Esophagus mucosa (tissue), 1 donor: ENCODE measurements at regions not wholly inside any gene's neighbourhood (a gene's known extent, or its start where the extent isn't known, plus 50 kb on each side); places are given as distances from the start of the nearest gene placed in this dataset.

Experiments used
- ATAC-seq: fragments of 200-7000 bp; cut with Tn5 transposase; one replicate; pipeline ENCODE4 v1.9.1; 2020
- donor health status: DM: yes; HTN: yes; CAD: no.

DNA sequence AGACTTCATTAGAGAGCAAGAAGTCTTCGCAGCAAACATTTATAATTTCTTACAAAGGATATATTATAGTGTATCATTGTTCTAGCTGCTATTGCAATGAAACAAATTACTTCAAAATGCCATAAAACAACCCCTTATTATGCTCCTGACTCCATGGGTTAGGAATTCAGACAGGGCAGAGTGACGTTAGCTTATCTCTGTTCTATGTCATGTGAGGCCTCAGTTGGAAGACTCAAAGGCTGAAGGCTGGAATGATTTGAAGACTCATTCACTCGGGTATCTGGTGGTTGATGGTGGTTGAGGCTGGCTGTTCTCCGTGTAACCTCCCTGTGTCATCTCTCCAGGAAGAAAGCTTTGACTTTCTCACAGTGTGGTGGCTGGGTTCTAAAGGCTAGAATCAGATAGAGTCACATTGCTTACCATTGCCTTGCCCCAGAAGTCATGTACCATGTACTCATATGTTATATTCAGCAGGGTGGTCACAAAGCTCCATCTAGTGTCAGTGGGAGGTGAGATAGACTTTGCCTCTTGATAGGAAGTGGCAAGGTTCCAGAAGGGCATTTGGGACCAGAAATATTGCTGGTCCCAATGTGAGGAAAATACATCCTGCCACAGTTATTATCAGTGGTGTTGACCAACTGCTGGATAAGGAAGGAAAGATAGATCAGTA, 226.9 kb downstream of the TMEM38B start:
- no peak for ATAC-seq

DNA sequence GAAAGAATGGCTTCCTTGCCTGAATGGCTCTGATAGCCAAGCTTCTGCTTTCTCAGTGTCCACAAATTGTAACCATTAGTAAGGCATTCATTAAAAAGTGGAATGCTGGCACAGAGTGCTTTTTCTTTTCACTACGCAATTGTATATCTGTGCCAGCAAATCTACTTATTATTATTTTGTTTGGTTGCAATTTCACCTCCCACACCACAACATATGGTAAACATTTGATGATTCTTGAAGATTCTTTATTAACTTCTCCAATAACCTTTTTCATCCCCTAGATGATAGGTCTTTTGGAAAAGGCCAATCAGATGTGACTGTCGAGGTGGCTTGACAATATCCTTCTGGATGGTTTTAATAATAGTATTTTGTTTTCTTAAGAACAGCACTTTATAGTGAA, 234.1 kb downstream of the TMEM38B start:
- ATAC-seq: no peak

GRCh38 chr9:105930011-105930627, 235.8 kb downstream of the TMEM38B start:
- no peak for ATAC-seq

DNA sequence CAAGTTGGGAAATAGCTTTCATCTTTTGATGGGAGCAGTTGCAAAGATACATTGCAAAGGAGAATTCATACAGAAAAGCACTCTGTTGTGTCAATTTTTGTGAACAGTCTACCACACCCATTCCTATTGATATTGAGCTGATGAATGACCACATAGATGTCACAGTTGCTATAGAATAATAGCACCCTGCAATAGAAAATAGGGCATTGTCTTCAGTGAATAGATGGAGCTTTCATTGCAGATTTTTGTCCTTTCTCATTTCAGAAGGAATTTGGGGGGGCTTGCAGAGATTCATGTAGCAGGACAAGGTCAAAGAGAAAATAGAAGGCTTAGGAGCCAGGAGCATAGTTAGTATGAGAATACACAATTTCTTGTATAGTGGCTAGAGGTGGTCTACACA, 237.9 kb downstream of the TMEM38B start:
- no peak for ATAC-seq

- no peak for ATAC-seq
These were observed 256.1 kb downstream of the TMEM38B start for GRCh38 chr9:105950448-105950847.

DNA sequence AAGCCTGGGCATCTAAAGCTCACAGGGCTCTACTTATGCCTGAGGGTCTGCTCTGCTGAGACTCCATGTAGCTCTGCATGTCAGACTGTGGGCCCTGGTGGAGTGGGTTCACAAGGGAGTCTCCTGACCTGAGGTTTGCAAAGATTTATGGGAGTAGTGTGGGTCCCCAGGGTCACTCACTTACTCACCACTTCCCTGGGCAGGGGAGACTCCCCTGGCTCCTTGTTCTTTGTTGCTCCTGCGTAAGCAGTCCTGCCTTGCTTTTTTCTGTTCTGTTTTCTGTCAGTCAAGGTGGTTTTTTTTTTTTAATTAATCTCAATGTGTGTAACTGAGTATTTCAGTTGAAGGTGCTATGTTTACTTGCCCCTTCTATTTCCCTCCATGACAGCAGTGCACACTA, 256.6 kb downstream of the TMEM38B start:
- no peak for ATAC-seq

DNA sequence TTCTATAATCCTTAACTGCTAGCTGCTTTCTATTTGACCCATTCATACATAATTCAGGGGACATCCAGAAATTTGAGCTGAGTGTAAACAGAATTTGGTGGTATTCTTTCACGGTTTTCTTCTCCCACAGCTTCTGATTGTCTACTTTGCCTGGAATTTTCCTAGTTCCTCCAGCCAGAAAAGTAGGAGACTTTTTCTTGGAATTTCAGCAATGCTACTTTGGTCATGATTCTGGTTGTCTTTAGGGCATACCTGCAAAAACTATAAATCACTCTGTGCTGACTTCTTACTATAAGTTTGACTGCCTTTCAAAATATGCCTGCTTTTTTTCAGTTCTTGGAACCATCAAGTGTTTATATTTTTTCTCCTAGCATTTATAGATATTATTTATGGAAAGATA, 260.2 kb downstream of the TMEM38B start:
- no peak for ATAC-seq

DNA sequence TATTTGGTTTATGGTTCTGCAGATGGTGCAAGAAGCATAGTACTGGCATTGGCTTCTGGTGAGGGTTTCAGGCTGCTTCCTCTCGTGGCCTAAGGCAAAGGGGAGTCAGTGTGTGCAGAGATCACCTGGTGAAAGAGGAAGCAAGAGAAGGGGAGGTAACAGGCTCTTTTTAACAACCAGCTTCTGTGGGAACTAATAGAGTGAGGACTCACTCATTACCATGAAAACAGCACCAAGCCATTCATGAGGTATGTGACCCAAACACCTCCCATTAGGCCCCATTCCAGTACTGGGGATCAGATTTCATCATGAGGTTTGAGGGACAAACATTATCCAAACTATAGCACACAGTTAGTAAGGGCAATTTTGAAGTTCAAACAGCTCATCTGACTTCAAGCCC, 263.5 kb downstream of the TMEM38B start:
- ATAC-seq: no peak

- ATAC-seq: no peak
These were observed 264.2 kb downstream of the TMEM38B start for GRCh38 chr9:105958587-105958986.

DNA sequence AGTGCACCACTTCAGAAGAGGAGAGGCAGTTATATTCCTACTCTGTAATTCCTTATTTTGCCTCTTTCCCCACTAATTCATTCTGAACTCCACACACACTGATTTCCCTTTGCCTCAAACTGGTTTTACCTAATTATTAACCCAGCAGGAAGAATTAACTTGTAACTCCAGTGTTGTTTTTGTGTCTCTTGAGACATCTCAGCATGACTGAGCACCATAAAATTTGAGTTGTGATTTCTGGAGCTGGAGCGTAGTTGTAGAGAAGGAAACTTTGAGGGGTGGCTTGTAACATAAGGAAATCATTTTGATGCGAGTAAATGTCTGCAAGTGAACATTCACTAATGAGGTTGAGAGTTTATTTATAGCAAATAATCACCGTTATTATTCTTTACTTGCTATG, 265.2 kb downstream of the TMEM38B start:
- no peak for ATAC-seq

DNA sequence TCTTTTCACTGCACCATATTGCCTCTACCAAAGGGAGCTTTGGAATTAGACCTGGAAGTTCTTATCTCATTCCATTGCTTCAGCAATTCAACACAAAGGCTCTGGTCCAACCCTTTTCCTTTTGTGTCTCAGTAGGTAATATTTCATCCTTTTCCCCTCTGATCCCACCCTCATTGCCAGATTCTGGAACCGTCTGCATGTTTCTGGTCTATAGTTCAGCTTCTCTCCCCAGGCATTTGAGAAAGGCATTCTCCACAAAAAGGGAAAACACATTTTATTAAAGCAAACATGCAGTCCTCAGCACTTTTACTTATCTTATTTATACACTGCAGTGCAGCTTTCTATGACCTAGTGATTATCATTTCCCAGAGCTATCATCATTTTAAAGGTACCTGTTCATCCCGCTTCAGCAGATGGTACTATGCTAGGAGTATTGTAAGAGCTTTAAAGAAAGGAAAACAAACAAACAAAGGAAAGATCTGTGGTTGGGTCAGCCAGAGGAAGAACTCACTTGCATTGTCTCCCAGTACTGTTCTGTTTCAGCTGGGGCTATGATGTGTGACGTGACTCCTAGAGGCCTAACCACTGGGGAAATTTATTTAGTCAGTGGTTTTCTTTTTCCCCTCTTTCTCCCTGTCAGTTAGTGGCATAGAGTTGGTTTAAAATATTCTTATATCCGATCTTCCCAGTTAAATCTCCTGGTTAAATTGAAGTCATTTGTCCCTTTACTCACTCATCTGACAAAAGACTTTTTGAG, 269.2 kb downstream of the TMEM38B start:
- ATAC-seq: no peak

DNA sequence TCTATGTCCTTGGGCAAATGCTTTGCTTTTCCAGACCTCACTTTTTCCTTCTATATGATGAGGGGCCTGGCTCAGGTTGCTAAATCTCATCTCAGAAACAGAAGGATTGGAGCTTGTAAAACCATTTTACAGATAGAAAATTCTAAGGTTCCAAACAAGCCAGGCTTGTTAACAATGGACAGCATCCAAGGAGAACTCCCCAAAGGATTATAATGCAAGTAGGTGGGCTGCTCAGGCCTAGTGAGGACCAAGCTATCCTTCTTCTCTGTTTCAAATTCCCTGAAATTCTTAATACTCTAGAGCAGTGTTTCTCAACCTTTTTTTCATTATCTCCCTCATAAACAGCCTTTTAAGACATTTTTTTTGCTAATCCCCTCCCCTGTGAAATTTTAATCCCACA, 269.8 kb downstream of the TMEM38B start:
- no peak for ATAC-seq

DNA sequence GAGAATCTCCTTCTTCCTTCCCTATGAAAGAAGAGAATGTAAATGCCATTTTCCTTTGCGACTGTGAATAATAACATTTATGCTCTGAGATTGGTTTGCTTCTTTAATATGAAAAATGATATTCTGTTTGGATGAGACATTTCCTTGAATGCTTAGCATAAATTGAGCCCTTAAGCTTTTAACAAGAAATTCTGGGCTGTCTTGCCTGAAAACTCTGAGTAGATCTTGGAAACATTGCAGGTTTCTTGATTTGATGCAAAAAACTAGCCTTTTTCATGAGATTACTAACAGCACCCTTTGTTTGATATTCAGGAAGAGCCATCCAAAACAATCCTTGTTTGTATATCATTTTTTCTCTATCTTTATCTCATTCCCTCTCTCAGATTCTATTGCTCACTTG, 272.5 kb downstream of the TMEM38B start:
- no peak for ATAC-seq

DNA sequence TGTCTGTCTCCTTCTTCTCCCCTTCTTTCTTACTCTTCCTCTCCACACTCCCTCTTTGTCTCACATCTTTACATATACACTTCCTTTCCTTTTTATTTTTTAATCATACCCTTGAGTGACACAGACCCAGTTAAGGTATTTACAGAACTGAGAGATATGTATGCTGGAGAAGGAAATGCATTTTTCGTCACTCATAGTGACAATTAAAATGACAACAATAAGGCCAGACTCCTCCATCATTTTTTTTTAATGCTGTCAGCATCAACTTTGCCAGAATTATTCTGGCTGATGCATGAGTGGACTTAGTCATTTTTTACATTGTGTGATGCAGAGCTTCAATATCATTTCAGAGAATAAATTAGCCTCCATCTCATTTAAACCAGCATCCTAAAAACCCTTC, 272.9 kb downstream of the TMEM38B start:
- no peak for ATAC-seq

DNA sequence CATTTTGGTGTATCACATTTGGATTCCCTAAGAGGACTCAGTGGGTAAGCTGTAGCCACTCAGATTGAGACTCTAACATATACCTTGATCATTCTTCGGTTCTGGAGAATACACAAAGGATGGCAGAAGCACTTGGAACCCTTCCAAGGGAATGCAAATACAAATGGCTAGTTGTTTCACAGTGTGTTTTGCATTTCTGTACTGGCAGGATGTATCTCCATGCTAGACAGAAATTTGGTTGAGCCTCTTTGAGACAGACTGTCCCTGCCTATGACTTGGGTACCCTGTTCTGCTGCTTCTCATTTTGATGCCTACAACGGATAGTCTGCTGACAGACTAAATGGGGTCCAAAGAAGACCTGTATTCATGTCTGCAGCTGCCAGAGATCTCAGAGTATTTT, 273.5 kb downstream of the TMEM38B start:
- ATAC-seq: no peak

DNA sequence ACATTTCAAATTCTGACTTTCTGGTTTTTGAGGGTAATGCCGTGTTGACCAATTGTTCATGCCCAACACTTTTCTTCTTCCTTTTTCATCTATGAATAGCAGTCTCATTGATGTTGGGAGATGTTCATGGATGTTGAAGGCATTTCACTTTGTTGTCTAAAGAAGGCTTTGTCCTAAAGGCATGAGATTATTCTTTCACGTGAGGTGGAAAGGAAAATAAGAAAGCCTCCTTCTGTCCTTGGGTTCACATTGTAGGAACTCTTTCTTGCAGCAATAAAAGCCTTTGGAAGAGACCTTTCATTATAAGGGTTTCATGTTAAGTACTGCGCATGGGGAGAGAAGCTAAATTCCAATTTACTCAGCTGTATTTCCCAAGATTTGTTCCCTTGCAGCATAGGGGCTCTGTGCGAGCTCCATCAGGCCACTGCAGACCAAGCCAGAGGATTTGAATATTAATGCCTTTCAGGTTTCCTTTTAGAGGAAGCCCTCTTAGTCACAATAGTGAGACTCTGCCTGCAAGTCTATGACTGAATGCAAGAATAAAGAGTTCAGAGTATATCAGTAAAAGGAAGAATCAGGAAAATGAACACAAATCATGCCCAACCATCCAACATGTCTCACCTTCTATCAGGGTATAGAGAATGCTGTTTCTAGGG, 274.6 kb downstream of the TMEM38B start:
- ATAC-seq: no peak

GRCh38 chr9:105969636-105970035, 275.3 kb downstream of the TMEM38B start:
- ATAC-seq: no peak

GRCh38 chr9:105971986-105972385, 277.6 kb downstream of the TMEM38B start:
- ATAC-seq: no peak

DNA sequence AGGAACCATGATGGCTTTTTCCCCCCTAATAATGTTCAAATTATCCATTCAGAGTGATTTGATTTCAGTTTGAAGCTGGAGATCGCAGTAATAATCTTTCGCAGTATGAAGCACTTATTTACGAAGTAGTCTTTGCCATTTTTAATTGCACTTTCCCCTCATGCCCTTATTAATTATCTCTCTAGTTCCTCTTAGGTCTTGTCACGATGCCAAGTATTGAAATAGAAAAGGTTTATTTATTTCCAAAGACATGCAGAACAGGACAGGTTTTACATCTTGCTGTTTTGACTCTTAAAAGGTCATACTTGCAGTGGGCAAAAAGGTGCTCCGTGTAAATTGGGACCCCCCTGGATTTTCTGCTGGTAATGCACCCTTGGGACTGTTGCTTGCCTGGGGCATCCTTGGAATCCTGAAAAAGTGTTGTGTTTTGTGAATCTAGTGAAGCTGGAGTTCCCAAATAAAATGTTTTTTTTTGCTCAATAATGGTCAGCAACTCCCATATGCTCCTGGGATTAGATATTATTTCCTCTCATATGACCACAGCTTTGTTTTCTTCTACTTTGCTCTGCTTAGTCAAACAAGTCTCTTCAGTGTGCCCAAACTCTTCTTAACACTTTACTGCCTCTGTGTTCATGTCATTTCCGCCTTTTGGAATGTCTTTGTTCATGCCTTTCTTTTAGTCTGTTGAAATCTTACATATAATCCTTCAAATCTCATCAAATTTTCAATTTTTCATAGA, 278.3 kb downstream of the TMEM38B start:
- ATAC-seq: no peak

- ATAC-seq: no peak
These were observed 279.6 kb downstream of the TMEM38B start for GRCh38 chr9:105973951-105974351.

DNA sequence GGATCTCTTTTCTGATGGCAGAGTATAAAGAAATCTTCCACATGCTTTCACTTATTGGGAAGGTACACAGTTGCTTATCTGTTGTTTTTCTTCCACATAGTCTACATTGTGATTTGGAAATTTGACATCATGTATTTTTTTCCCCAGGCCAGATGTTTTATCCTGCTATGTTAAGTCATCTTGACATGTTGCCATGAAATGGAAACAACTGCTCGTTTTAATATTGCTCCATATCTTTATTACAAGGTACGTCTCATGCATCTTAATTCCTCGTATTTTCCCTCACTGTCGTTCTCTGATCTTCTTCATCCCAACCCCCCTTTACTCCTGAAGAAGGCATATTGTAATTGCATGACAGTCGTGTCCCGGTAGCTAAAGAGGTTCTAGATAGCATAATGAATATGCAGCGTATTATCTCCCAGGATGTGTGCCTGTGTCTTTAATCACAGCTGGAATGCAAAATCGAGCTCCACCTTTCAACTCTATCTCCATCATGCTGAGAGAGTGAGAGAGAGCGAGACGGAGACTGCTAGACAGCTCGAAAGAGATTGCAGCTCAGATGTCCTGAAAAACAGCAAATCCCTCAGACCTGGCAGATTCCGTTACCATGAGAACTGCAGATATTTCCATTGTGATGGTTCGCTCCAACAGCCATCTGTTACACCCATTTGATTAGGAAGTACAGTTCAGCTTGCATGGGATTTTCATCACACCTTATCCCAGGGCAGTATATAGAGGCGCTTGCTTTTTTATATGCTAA, 281.7 kb downstream of the TMEM38B start:
- no peak for ATAC-seq

GRCh38 chr9:105978336-105978735, 284.0 kb downstream of the TMEM38B start:
- no peak for ATAC-seq
